ENCODE measurements at regions not wholly inside any gene's neighbourhood (a gene's known extent, or its start where the extent isn't known, plus 50 kb on each side); places are given as distances from the start of the nearest gene placed in this dataset.
"Not testable (repeated sequence)": the region's sequence is repeated elsewhere in the genome, so short reads cannot be mapped to it uniquely, and the experiment has no call there.

DNA sequence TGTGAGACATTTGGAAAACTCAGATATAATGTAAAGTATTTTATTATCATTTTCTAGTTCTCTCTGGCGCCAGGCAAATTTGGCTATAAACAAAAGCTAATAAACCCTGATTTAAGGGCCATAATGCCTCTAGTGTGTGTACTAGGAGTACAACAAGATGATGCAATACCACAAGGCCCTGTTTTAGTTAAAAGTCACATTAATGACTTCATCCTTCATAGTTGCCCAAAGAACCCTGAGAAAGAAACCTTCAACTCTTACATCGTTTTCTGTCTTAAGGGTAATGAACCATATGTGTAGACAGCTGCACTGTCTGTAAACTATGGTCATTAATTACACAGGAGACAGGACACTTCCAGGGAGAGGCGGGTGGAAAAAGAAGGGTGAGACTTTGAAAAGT, 538.4 kb downstream of the FAM181B start:
- DNase-seq (ENCODE audit: low spot score) = no peak
- in situ Hi-C loops (cut with MboI; ENCODE audit: low pct_unique_long_range_greater_than_20kb, low sequenced_read_pairs, unreplicated experiment) = no loop called here
- TF ChIP-seq CTCF (IDR thresholded peaks at IDR 0.05; ENCODE audit: extremely low read depth, insufficient read depth, missing control alignments) = no peak

DNA sequence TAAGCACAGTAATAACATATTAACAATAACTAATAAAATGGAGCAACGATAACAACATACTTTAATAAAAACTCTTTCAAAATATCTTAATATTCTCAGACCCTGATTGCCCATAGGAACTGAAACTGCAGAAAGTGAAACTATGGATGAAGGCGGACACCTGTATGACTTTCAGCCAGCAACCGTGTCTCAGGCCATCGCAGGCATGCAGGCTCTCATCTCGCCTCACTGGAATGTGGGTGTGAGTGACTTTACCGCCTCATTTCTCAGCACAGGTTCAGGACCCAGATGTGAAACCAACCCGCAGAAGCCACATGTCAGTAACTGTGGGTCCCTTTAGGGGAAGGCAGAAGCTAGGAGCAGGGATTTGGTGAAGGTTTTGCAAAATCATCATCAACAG, 539.1 kb downstream of the FAM181B start:
- no peak for TF ChIP-seq CTCF (IDR thresholded peaks at IDR 0.05; ENCODE audit: extremely low read depth, insufficient read depth, missing control alignments)
- DNase-seq (ENCODE audit: low spot score) = no peak
- in situ Hi-C loops (cut with MboI; ENCODE audit: low pct_unique_long_range_greater_than_20kb, low sequenced_read_pairs, unreplicated experiment) = no loop called here

GRCh38 chr11:82191695-82192094, 542.0 kb downstream of the FAM181B start:
- TF ChIP-seq CTCF (IDR thresholded peaks at IDR 0.05; ENCODE audit: extremely low read depth, insufficient read depth, missing control alignments) = no peak
- no peak for DNase-seq (ENCODE audit: low spot score)
- in situ Hi-C loops (cut with MboI; ENCODE audit: low pct_unique_long_range_greater_than_20kb, low sequenced_read_pairs, unreplicated experiment) = no loop called here

- TF ChIP-seq CTCF (IDR thresholded peaks at IDR 0.05; ENCODE audit: extremely low read depth, insufficient read depth, missing control alignments) = no peak
- in situ Hi-C loops (cut with MboI; ENCODE audit: low pct_unique_long_range_greater_than_20kb, low sequenced_read_pairs, unreplicated experiment) = no loop called here
- no peak for DNase-seq (ENCODE audit: low spot score)
Observed at GRCh38 chr11:82185925-82186324, 547.7 kb downstream of the FAM181B start.

DNA sequence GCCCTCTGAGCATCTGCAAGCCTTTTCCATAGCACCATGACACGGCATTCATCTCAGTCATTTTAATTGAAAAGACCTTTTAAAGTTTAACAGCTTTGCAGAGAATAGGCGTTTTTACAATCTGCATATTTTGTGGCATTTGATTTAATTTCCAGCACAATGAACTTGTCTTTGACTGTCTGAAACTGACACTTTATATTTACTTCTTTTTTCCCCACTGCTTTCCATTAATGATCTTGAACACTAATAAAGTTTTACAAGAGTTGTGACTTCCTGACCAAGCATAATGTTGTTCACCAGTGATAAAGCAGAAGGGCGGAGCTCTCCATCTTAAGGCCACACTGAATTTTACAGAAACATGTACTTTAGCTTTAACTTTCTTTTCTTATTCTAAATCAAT, 548.7 kb downstream of the FAM181B start:
- DNase-seq (ENCODE audit: low spot score) = no peak
- in situ Hi-C loops (cut with MboI; ENCODE audit: low pct_unique_long_range_greater_than_20kb, low sequenced_read_pairs, unreplicated experiment) = no loop called here

GRCh38 chr11:82183346-82183745, 550.3 kb downstream of the FAM181B start:
- TF ChIP-seq CTCF (IDR thresholded peaks at IDR 0.05; ENCODE audit: extremely low read depth, insufficient read depth, missing control alignments) = no peak
- DNase-seq (ENCODE audit: low spot score) = no peak
- in situ Hi-C loops (cut with MboI; ENCODE audit: low pct_unique_long_range_greater_than_20kb, low sequenced_read_pairs, unreplicated experiment) = no loop called here

More for the DNA sequence above, 548.7 kb downstream of the FAM181B start:
- TF ChIP-seq CTCF (IDR thresholded peaks at IDR 0.05; ENCODE audit: extremely low read depth, insufficient read depth, missing control alignments) = no peak

DNA sequence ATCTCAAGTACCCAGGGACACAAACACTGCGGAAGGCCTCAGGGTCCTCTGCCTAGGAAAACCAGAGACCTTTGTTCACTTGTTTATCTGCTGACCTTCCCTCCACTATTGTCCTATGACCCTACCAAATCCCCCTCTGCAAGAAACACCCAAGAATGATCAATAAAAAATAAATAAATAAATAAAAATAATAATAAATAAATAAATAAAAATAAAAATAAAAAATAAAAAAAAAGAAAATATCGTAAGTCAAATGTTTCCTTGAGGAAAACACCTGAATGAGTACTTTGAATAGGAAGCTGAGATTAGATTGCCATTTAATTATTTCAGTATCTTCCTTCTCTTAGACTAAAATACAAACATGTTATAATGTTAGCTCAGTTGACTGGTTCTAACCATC, 551.0 kb downstream of the FAM181B start:
- in situ Hi-C loops (cut with MboI; ENCODE audit: low pct_unique_long_range_greater_than_20kb, low sequenced_read_pairs, unreplicated experiment); DNase-seq (ENCODE audit: low spot score): not testable (repeated sequence)

DNA sequence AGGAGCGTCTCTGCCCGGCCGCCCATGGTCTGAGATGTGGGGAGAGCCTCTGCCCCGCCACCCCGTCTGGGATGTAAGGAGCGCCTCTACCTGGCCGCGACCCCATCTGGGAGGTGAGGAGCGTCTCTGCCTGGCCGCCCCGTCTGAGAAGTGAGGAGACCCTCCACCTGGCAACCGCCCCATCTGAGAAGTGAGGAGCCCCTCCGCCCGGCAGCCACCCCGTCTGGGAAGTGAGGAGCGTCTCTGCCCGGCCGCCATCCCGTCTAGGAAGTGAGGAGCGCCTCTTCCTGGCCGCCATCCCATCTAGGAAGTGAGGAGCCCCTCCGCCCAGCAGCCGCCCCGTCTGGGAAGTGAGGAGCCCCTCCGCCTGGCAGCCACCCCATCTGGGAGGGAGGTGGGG, 551.9 kb downstream of the FAM181B start:
- DNase-seq (ENCODE audit: low spot score); in situ Hi-C loops (cut with MboI; ENCODE audit: low pct_unique_long_range_greater_than_20kb, low sequenced_read_pairs, unreplicated experiment): not testable (repeated sequence)

Data from GM13977 (cell line).